ENCODE measurements at regions not wholly inside any gene's neighbourhood (a gene's known extent, or its start where the extent isn't known, plus 50 kb on each side); places are given as distances from the start of the nearest gene placed in this dataset.

GRCh38 chr9:80426992-80427391, 855.2 kb downstream of the TLE4 start:
- Histone ChIP-seq H3K27ac (no peak overlapping the region), H3K4me1 (no peaks in the 10 kb centered on the region), H3K27me3 (no peaks in the 10 kb centered on the region), H3K4me3 (no peak overlapping the region), H3K9me3 (no peaks in the 10 kb centered on the region), H3K36me3 (no peaks in the 10 kb centered on the region)
- in situ Hi-C loops (cut with MboI; ENCODE audit: low pct_ligation_motif_present in 1 of 4, low pct_unique_long_range_greater_than_20kb in 1 of 4, low sequenced_read_pairs in 3 of 4), result loop anchor here in 1 of 4 donors (25.0 kb wide), 1 partner anchor 110 kb away; no protein-coding TSS in a partner anchor
- intact Hi-C loops (cut with DNase I; ENCODE audit: low total_unique reads), result no loop called here
- no peak for DNase-seq
- WGBS, 2 donors (ENCODE audit: low coverage in 1 of 2), result 57 to 90% methylated on average over 1 of the region's 1 CpG
- TF ChIP-seq POLR2AphosphoS5 (IDR thresholded peaks at IDR 0.05) (no peak), CTCF (IDR thresholded peaks at IDR 0.05) (no peak), EP300 (IDR thresholded peaks at IDR 0.05; ENCODE audit: low read depth) (no peak), POLR2A (IDR thresholded peaks at IDR 0.05) (no peak)

- DNase-seq, result no peak
- intact Hi-C loops (cut with DNase I; ENCODE audit: low total_unique reads) (no loop called here), in situ Hi-C loops (cut with MboI; ENCODE audit: low pct_ligation_motif_present in 1 of 4, low pct_unique_long_range_greater_than_20kb in 1 of 4, low sequenced_read_pairs in 3 of 4) (no loop called here)
- Histone ChIP-seq H3K9me3 (peaks cover 0 to 16% of the 10 kb centered on the region in 2 donors), H3K36me3 (no peaks in the 10 kb centered on the region), H3K4me1 (no peaks in the 10 kb centered on the region), H3K27me3 (no peaks in the 10 kb centered on the region), H3K27ac (no peak overlapping the region), H3K4me3 (no peak overlapping the region)
- TF ChIP-seq POLR2A (IDR thresholded peaks at IDR 0.05) (no peak), CTCF (IDR thresholded peaks at IDR 0.05) (no peak), POLR2AphosphoS5 (IDR thresholded peaks at IDR 0.05) (no peak), EP300 (IDR thresholded peaks at IDR 0.05; ENCODE audit: low read depth) (no peak)
These were observed 845.5 kb downstream of the TLE4 start for GRCh38 chr9:80417211-80417773.

GRCh38 chr9:80410106-80410505, 838.3 kb downstream of the TLE4 start:
- H3K27me3 ChIP-seq, result no peaks in the 10 kb centered on the region
- no peak overlapping the region for H3K27ac ChIP-seq
- TF ChIP-seq POLR2A (IDR thresholded peaks at IDR 0.05), result no peak
- no peak for TF ChIP-seq EP300 (IDR thresholded peaks at IDR 0.05; ENCODE audit: low read depth)
- no peak for TF ChIP-seq CTCF (IDR thresholded peaks at IDR 0.05)
- TF ChIP-seq POLR2AphosphoS5 (IDR thresholded peaks at IDR 0.05), result no peak
- peaks cover 0 to 7% (median 0%) of the 10 kb centered on the region in 4 donors for H3K4me1 ChIP-seq
- WGBS, 2 donors (ENCODE audit: low coverage in 1 of 2), result 23 to 33% methylated on average over 3 to 5 of the region's 5 CpGs
- DNase-seq, result no peak
- H3K36me3 ChIP-seq, result no peaks in the 10 kb centered on the region
- H3K4me3 ChIP-seq, result no peak overlapping the region
- intact Hi-C loops (cut with DNase I; ENCODE audit: low total_unique reads) (no loop called here), in situ Hi-C loops (cut with MboI; ENCODE audit: low pct_ligation_motif_present in 1 of 4, low pct_unique_long_range_greater_than_20kb in 1 of 4, low sequenced_read_pairs in 3 of 4) (no loop called here)
- H3K9me3 ChIP-seq, result no peaks in the 10 kb centered on the region

- intact Hi-C loops (cut with DNase I; ENCODE audit: low total_unique reads) (no loop called here), in situ Hi-C loops (cut with MboI; ENCODE audit: low pct_ligation_motif_present in 1 of 4, low pct_unique_long_range_greater_than_20kb in 1 of 4, low sequenced_read_pairs in 3 of 4) (no loop called here)
- H3K36me3 ChIP-seq, result no peaks in the 10 kb centered on the region
- no peak overlapping the region for H3K4me3 ChIP-seq
- WGBS, 2 donors (ENCODE audit: low coverage in 1 of 2), result 86% methylated on average over 5 of the region's 5 CpGs; no CpG with 5 or more reads in 1 of the 2 donors
- H3K27me3 ChIP-seq, result no peaks in the 10 kb centered on the region
- no peaks in the 10 kb centered on the region for H3K9me3 ChIP-seq
- H3K27ac ChIP-seq, result no peak overlapping the region
- peaks cover 0 to 7% (median 0%) of the 10 kb centered on the region in 4 donors for H3K4me1 ChIP-seq
- no peak for TF ChIP-seq EP300 (IDR thresholded peaks at IDR 0.05; ENCODE audit: low read depth)
- TF ChIP-seq POLR2AphosphoS5 (IDR thresholded peaks at IDR 0.05), result no peak
- DNase-seq, result no peak
These were observed 835.5 kb downstream of the TLE4 start for GRCh38 chr9:80407220-80407619.

GRCh38 chr9:80401243-80401642, 829.5 kb downstream of the TLE4 start:
- Histone ChIP-seq H3K27me3 (no peaks in the 10 kb centered on the region), H3K4me3 (no peak overlapping the region), H3K4me1 (no peaks in the 10 kb centered on the region), H3K27ac (no peak overlapping the region), H3K9me3 (no peaks in the 10 kb centered on the region), H3K36me3 (no peaks in the 10 kb centered on the region)
- TF ChIP-seq POLR2A (IDR thresholded peaks at IDR 0.05) (no peak), EP300 (IDR thresholded peaks at IDR 0.05; ENCODE audit: low read depth) (no peak), CTCF (IDR thresholded peaks at IDR 0.05) (no peak), POLR2AphosphoS5 (IDR thresholded peaks at IDR 0.05) (no peak)
- 91 to 93% methylated on average over 4 of the region's 4 CpGs for WGBS, 2 donors (ENCODE audit: low coverage in 1 of 2)
- in situ Hi-C loops (cut with MboI; ENCODE audit: low pct_ligation_motif_present in 1 of 4, low pct_unique_long_range_greater_than_20kb in 1 of 4, low sequenced_read_pairs in 3 of 4), result no loop called here
- DNase-seq, result no peak
- intact Hi-C loops (cut with DNase I; ENCODE audit: low total_unique reads), result no loop called here

Data from transverse colon (tissue), 4 donors.